GM12892 (cell line): ENCODE measurements at regions not wholly inside any gene's neighbourhood (a gene's known extent, or its start where the extent isn't known, plus 50 kb on each side); places are given as distances from the start of the nearest gene placed in this dataset.
"Not testable (repeated sequence)": the region's sequence is repeated elsewhere in the genome, so short reads cannot be mapped to it uniquely, and the experiment has no call there.

Source experiments
- DNase-seq: peaks from one replicate; pipeline ENCODE4 v3.0.0; 2011; ENCODE audit not compliant: insufficient read length
- FAIRE-seq: peaks from 2 replicates; lab custom pipeline; 2011; peaks lifted over from hg19 to GRCh38; lab: Jason Lieb, UNC
- POLR2A ChIP-seq: IDR thresholded peaks from 2 replicates; pipeline ENCODE4 v1.6.1; 2011; ENCODE audit warnings: low read depth, low read length, control low read depth
- POLR2AphosphoS5 ChIP-seq: IDR thresholded peaks from 2 replicates; pipeline ENCODE4 v1.6.1; 2011; ENCODE audit warnings: low read depth, low read length, control low read depth
- TAF1 ChIP-seq: IDR thresholded peaks from 2 replicates; pipeline ENCODE4 v1.6.1; 2011; ENCODE audit warnings: low read depth, mild to moderate bottlenecking, control low read depth, low read length, borderline replicate concordance

DNA sequence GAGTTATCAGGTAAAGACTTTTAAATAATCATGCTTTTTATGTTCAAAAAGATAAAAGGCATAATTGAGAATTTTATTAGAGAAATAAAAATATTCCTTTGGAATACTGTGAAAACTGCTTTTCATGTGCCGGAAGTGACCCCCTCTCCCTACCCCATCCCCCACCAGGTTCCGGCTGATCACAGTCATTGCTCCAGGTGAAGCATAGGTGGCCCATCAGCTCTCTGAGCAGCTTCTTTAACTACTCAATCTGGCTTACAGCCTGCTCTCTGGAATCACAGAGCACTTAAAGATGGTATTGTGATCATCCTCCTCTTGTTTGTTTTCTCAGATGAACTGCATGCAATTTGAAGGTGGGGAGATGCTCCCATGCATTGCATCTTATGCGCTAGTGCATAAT, 257.7 kb downstream of the EN1 start:
- no peak for TF ChIP-seq TAF1
- no peak for TF ChIP-seq POLR2A
- no peak for TF ChIP-seq POLR2AphosphoS5
- no peak for FAIRE-seq
- no peak for DNase-seq

DNA sequence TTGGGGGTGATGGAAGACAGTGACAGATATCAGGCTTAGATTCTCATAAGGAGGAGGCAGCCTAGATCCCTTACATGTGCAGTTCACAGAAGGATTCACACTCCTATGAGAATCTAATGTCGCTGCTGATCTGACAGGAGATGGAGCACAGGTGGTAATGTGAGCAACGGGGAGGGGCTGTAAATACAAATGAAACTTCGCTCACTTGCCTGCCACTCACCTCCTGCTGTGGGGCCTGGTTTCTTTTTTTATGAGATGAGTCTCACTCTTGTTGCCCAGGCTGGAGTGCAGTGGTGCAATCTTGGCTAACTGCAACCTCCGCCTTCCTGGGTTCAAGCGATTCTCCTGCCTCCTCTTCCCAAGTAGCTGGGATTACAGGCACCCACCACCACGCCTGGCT, 258.6 kb downstream of the EN1 start:
- DNase-seq (no peak), FAIRE-seq (no peak)
- TF ChIP-seq TAF1 (no peak), POLR2A (no peak), POLR2AphosphoS5 (no peak)

DNA sequence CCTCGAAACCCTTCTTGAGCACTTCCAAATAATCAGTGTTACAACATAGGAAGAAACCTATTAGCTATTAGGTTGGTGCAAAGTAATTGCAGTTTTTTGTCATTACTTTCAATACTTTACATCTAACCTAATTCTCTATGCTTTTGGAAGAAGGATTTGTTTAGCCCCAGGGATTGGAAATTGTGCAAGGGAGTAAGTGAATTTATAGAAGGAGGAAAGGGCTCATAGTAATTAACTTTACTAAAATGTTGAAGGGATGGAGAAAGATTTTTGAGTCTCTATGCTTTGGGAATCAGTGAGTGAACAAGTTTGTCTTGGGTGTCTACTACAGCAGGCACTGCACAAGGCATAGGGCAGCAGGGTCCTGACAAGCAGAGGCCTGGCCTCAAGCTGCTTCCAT, 261.1 kb downstream of the EN1 start:
- no peak for DNase-seq
- FAIRE-seq: no peak
- TF ChIP-seq POLR2A (no peak), POLR2AphosphoS5 (no peak), TAF1 (no peak)

DNA sequence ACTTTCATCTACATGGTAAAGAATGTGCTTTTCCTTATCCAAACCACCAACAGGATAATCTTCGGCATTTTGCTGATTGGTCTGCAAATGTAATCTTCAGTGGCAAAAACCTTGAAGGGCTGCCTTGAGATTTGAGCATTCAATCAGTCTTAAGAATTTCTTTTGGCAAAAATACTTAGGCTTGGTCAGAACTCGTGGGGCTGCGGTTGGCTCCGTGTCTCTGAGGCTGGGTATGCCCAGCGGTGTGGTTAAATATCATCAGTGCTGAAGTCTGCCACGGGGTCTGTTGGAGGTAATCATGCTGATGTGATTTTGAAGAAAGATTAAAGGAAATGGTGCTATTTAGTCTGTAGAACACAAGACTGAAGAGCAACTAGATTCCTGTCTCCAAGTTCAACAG, 262.6 kb downstream of the EN1 start:
- no peak for DNase-seq
- no peak for TF ChIP-seq POLR2AphosphoS5
- no peak for TF ChIP-seq POLR2A
- no peak for TF ChIP-seq TAF1
- no peak for FAIRE-seq

DNA sequence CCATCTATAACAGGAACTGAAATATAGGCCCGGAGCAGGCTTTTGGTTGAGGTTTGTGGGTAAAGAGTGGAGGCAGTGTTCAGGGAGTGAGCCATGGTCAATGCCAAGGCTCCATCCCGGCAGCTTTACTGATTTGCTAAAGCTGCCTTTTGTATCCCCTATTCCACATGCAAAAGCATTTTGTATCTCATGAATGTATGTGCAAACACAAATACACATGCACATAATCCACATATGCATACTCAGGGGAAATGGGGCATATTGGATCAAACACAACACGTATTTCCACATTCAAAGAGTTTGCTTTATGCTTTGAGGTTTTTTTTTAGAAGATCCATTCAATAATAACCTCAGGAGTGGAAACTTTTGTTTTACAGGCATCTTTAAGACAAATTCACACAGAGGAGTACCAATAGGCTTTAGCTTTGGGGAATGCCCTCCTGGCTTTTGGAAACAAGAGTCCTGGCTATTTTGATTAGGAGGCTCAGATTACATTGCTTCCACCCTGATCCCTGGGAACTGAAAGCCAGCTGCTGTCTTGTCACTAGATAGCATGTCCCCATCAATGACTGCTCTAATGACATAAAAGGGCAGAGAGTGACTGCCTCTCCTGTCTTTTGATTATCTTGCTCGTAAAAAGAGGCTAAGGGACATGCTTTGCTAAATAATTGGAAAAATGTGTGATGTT, 263.2 kb downstream of the EN1 start:
- DNase-seq (no peak), FAIRE-seq (no peak)
- TF ChIP-seq POLR2A (no peak), TAF1 (no peak), POLR2AphosphoS5 (no peak)

DNA sequence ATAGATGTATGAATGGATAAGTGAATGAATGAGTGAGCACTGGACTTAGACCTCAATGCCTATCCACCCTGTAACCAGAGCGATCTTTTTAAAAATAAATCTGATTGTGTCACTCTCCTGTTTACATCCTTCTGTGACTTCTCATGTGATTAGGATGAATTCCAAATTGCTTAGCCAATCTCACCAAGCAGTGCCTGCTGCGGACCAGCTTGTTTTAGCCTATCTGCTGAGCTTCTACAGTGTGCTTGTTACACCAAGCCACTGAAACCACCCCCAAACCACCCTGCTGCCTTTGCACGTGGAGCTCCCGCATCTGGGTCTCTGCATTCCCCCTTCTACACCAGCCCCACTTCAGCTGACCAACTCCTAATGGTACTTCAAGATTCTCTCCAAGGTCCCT, 265.4 kb downstream of the EN1 start:
- no peak for DNase-seq
- FAIRE-seq: no peak
- TF ChIP-seq POLR2AphosphoS5 (no peak), TAF1 (no peak), POLR2A (no peak)

DNA sequence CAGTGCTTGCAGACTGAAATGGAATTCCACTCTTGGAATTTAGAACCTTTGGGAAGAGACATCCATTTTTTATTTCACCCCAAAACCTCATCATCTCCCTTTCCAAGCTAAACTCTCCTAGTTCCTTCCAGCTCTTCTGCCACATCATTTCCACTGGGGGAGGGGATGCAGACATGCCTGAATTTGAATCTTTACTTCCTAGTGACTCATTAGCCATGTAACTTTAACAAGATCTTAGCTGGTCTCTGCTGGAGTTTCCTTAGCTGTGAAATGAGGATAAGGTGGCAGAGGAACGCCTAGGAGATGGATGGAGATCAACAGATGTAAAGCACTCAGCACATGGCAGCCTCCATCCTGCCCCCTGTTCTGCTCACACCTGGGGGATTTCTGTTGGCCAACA, 266.8 kb downstream of the EN1 start:
- DNase-seq (no peak), FAIRE-seq (no peak)
- no peak for TF ChIP-seq POLR2A
- no peak for TF ChIP-seq TAF1
- TF ChIP-seq POLR2AphosphoS5: no peak

DNA sequence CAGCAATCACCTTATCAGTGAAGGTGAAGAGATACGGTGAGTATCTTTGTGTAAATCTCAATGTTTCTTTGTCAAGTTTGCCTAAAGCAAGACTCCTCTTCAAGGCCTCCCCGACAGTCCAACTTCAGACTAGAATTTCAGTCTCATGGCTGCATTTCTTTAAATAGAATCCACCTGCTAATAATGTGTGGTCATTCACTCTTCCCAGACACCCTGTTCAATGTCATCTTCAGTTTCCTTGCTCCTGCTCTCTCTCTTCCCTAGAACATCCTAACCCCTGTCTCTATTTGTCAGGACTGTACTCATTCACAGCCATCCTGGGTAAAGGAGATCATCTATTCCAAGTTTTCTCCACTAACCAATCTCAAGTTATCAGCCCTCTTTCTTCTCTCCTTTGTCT, 267.3 kb downstream of the EN1 start:
- no peak for TF ChIP-seq POLR2A
- no peak for TF ChIP-seq TAF1
- TF ChIP-seq POLR2AphosphoS5: no peak
- DNase-seq (no peak), FAIRE-seq (no peak)

DNA sequence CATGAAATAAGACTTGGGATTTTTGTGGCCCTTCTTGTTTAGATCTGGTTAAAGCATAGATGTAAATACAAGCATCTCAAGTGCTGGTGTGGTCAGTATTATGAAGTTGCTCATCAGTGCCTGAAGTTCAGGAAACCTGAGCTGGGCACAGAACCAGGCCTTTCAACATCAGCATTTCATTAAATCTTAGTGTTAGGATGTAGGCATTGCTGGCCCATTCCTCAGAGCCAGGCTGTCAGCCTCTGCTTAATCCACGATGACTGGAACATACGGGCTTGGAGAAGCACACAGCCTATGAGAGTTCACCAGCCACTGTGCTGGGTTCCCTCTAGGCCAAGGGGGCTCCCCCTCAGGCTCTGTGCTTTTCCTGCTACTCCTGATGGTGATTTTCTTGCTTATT, 270.2 kb downstream of the EN1 start:
- FAIRE-seq (no peak), DNase-seq (no peak)
- TF ChIP-seq POLR2AphosphoS5: no peak
- no peak for TF ChIP-seq TAF1

DNA sequence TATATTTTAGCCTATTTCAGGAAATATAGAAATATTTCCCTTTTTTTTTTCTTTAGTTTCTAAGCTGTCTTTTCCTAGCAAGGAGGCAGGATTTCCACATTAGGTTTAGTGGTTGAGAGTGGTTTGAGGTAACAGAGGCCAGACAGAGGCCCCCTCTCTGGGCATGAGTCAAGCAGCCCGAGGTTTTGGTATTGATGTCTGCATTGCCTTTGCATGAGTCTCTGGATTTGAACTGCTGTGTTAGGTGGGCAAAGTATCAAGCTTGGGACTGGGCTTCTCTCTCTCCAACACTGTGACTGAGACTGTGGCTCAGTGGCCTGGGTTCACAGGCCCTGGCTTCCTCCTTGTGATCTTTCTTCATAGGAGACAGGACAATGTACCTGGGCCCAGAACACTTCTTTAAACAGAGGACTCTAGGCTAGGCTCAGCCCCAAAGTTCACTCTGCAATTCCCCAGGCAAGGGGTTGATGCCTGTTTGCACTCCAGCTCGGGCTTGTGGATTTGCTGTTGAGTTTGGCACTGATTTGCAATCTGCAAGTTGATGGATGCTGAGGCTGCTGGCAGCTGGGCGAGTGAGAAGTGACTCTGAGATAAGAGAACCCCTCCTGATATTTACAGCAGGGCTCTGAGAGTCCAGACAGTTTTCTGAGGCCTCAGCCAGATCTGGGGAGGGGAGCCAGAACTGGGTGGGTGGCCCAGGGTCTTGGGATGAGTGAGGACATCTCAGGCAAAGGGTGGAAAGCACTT, 271.2 kb downstream of the EN1 start:
- DNase-seq (no peak), FAIRE-seq (no peak)
- TF ChIP-seq POLR2AphosphoS5 (no peak), TAF1 (no peak)

DNA sequence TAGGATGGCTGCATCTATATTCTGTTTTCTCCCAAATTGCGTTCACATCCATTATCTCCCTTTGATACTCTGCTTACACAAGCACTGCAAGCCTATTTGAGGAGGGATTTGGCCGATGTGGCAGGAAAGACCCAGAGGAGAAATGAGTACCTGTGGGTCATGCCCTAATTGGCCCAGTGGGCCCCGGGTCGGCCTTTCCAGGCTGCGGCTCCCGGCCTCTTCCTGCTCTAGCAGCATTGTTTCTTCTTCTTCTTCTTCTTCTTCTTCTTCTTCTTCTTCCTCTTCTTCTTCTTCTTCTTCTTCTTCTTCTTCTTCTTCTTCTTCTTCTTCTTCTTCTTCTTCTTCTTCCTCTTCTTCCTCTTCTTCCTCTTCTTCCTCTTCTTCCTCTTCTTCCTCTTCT, 275.1 kb downstream of the EN1 start:
- not testable (repeated sequence) for FAIRE-seq, DNase-seq

DNA sequence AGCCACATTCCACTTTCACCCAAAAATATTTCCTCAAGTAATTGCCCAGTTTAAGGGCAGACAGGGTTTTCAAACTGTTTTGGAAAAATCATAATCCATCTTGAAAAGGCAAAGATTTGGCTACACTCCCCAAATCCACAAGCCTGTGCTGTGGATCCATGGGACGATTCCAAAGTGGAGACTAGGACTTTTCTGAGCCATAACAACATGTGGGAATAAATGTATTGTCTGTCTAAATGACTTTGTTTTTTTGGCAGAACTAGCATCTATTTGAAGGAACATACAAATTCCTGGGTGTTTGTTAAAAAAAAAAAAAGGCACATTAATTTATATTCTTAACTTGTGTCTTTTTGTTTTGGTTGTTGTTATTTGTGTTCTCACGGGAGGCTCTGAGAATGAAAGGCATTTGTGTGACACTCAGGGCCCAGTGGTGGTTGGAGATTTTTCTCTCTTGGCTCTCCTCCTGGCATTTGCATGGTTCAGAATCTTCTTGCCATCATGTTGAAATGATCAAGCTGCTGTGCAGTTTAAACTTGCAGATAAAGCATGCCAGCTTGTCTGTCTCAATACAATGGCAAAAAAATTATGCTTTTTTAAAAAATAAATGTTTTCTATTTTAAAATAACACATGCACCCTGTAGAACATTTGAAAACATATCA, 277.4 kb downstream of the EN1 start:
- TF ChIP-seq TAF1 (no peak), POLR2A (no peak), POLR2AphosphoS5 (no peak)
- FAIRE-seq (no peak), DNase-seq (no peak)

DNA sequence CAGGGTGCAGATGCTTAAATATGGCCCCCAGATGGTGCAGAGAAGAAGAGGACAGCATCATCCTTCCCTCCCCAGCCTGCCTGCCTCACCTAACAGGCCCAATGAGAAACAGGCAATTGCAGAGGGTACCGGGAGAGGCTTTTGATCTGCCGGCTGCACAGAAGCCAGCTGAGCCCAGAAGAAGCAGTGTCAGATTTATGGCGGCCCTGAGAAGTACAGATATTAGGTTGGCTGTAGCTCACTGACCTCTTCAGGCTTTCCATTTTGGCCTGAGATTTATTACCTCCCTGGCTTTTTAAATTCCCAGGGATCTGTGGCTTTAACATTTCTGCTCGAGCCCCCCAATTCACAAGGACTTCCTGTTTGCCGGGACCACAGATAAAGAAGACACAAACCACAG, 278.7 kb downstream of the EN1 start:
- FAIRE-seq: no peak
- TF ChIP-seq TAF1 (no peak), POLR2AphosphoS5 (no peak), POLR2A (no peak)
- DNase-seq: no peak
